A673 (cell line): ENCODE measurements at regions not wholly inside any gene's neighbourhood (a gene's known extent, or its start where the extent isn't known, plus 50 kb on each side); places are given as distances from the start of the nearest gene placed in this dataset.

Experiments
- BruUV-seq: library from RNA; stranded (reverse); fragments of 400-500 nt; replicated peaks from 2 replicates; lab custom pipeline; 2021; lab: Mats Ljungman, UMichigan
- CTCF ChIA-PET: fragments of 300-600 bp; sonication (Branson Sonifier 250); formaldehyde crosslinking; loops from one replicate; lab custom pipeline; 2022; ENCODE audit warnings: antibody characterized with exemption; lab: Charles Lee
- POLR2A ChIA-PET: fragments of 300-600 bp; sonication (Branson Sonifier 250); formaldehyde crosslinking; loops from one replicate; lab custom pipeline; 2022; ENCODE audit warnings: antibody characterized with exemption; ENCODE audit not compliant: low non-redundant PET; lab: Charles Lee
- DNase-seq: peaks from one replicate; pipeline ENCODE4 v3.0.0-alpha.2; 2015; ENCODE audit warnings: low spot score
- H3K27ac ChIP-seq: fragments of 200-600 bp; sonication (generic); 2 replicates; pipeline ENCODE4 v1.5.1; 2016; ENCODE audit warnings: mixed run types, low read depth, mild to moderate bottlenecking, mixed read lengths, antibody characterized with exemption, low read length; ENCODE audit not compliant: poor library complexity, severe bottlenecking
- H3K27me3 ChIP-seq: fragments of 200-600 bp; sonication (generic); replicated peaks from 2 replicates; pipeline ENCODE4 v1.6.1; 2017; ENCODE audit warnings: mixed run types, low read depth, mild to moderate bottlenecking, mixed read lengths, antibody characterized with exemption, low read length; ENCODE audit not compliant: insufficient read depth, poor library complexity
- H3K36me3 ChIP-seq: fragments of 200-600 bp; sonication (generic); 2 replicates; pipeline ENCODE4 v1.6.1; 2016; ENCODE audit warnings: mixed run types, mild to moderate bottlenecking, mixed read lengths, antibody characterized with exemption, low read length; ENCODE audit not compliant: insufficient read depth, poor library complexity, severe bottlenecking
- H3K4me1 ChIP-seq: fragments of 200-600 bp; sonication (generic); 2 replicates; pipeline ENCODE4 v1.6.1; 2017; ENCODE audit warnings: mixed run types, mild to moderate bottlenecking, mixed read lengths, antibody characterized with exemption, low read length; ENCODE audit not compliant: insufficient read depth, poor library complexity, severe bottlenecking
- H3K4me3 ChIP-seq: fragments of 200-600 bp; sonication (generic); 2 replicates; pipeline ENCODE4 v1.5.1; 2016; ENCODE audit warnings: low read depth, mixed run types, mild to moderate bottlenecking, mixed read lengths, low read length; ENCODE audit not compliant: poor library complexity, severe bottlenecking
- H3K9me3 ChIP-seq: fragments of 200-600 bp; sonication (generic); 2 replicates; pipeline ENCODE4 v1.6.1; 2016; ENCODE audit warnings: mixed run types, low read depth, mild to moderate bottlenecking, mixed read lengths, antibody characterized with exemption, low read length; ENCODE audit not compliant: poor library complexity, severe bottlenecking
- EZH2 ChIP-seq: fragments of 200-600 bp; sonication (generic); IDR thresholded peaks from 2 replicates; pipeline ENCODE4 v1.6.1; 2017; ENCODE audit warnings: borderline replicate concordance, low read depth, mild to moderate bottlenecking, mixed read lengths, antibody characterized with exemption, low read length; ENCODE audit not compliant: poor library complexity, severe bottlenecking
- intact Hi-C: fragments of 100-400 bp; cut with micrococcal nuclease; formaldehyde crosslinking; loops from one replicate; pipeline ENCODE4 v1.10.0; 2022; ENCODE audit not compliant: unreplicated experiment
- TF ChIP-seq, protein P1 (sequence below): fragments of 300-800, 200-600 bp; sonication (generic); conservative IDR thresholded peaks from 2 replicates; pipeline ENCODE4 v1.5.1; 2017; ENCODE audit warnings: low read depth, mild to moderate bottlenecking, antibody characterized with exemption, low read length, moderate library complexity, mixed read lengths

DNA sequence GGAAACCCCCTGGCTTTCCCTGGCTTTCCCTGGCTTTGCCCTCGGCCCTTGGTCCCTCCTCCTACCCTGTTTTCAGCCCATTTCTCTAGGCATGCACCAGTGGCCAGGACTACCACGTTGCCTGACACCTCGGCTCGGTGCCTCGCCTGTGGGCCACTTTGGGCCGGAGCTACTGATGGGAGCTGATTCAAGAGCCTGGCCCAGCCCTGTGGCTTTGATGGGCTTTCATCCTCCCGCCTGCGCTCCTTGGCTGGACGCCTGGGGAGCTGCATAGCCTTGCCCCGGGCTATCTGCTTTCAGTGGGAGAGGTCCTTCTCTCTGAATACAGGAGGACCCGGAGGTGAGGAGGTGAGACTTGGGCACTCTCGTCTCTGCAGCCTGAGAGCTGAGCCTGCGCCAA, 192.7 kb upstream of the HES1 start:
- no peaks in the 10 kb centered on the region for H3K36me3 ChIP-seq
- no peak overlapping the region for H3K27ac ChIP-seq
- H3K27me3 ChIP-seq: no peaks in the 10 kb centered on the region
- H3K9me3 ChIP-seq: no peaks in the 10 kb centered on the region
- CTCF ChIA-PET: no interaction called here
- H3K4me1 ChIP-seq: peaks cover 8% of the 10 kb centered on the region
- POLR2A ChIA-PET: no interaction called here
- intact Hi-C loops: no loop called here
- DNase-seq: no peak
- no TSS peak for BruUV-seq
- no peak overlapping the region for H3K4me3 ChIP-seq
- no peak for TF ChIP-seq EZH2
- TF ChIP-seq, protein P1, sequence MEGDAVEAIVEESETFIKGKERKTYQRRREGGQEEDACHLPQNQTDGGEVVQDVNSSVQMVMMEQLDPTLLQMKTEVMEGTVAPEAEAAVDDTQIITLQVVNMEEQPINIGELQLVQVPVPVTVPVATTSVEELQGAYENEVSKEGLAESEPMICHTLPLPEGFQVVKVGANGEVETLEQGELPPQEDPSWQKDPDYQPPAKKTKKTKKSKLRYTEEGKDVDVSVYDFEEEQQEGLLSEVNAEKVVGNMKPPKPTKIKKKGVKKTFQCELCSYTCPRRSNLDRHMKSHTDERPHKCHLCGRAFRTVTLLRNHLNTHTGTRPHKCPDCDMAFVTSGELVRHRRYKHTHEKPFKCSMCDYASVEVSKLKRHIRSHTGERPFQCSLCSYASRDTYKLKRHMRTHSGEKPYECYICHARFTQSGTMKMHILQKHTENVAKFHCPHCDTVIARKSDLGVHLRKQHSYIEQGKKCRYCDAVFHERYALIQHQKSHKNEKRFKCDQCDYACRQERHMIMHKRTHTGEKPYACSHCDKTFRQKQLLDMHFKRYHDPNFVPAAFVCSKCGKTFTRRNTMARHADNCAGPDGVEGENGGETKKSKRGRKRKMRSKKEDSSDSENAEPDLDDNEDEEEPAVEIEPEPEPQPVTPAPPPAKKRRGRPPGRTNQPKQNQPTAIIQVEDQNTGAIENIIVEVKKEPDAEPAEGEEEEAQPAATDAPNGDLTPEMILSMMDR: no peak

DNA sequence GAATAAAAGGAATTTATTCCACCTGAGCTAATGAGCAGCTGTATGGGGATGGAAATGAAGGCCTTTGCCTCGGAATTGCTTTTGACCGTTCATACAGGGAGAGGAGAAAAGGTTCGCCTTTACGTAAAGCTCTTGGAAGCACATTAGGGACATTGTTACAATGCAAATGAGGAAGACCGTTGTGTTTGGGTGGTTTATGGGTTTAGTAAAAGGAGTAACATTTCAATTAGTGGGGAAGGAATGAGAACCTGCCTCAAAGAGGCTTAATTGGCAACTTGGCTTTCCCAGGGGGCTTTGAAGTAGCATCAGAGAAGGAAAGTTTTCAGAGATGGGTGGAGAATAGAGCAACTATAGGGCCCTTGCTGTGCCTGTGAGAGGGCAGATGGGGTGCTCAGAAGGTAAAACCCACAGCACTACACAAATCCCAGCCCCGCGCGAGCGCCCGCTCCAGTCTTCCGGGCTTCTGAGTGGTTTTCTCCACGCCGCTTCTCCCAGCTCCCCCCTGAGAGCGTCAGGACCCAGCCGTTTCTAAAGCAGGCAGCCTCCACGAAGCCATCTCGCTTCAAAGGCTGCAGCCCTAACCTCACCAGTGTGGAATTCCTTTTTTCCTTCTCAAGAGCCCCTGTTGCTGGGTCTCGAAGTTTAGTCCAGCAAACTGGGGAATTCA, 192.0 kb upstream of the HES1 start:
- no peak for TF ChIP-seq EZH2
- TF ChIP-seq, protein P1: no peak
- Histone ChIP-seq H3K9me3 (no peaks in the 10 kb centered on the region), H3K4me1 (peaks cover under 1% of the 10 kb centered on the region), H3K27ac (no peak overlapping the region), H3K27me3 (no peaks in the 10 kb centered on the region), H3K4me3 (no peak overlapping the region), H3K36me3 (no peaks in the 10 kb centered on the region)
- DNase-seq: no peak
- BruUV-seq: no TSS peak
- intact Hi-C loops: no loop called here
- CTCF ChIA-PET: no interaction called here
- POLR2A ChIA-PET: no interaction called here

DNA sequence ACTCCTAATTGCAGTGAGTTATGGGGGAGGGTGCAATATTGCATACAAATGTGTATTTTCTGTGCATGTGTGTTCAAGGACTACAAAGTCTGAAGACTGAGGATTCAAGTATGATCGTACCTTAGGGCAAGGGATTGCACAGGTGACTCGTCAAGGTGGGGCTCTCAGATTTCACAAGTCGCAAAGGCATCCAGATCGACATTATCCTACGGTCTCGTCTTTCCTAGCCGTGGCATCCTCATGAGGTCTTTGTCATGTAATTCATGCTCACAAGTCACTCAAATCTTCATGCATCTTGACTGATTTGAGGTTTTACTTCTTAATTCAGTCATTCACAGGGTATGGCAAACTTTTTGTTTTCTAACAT, 191.4 kb upstream of the HES1 start:
- TF ChIP-seq, protein P1: no peak
- no peak for TF ChIP-seq EZH2
- Histone ChIP-seq H3K27me3 (no peaks in the 10 kb centered on the region), H3K27ac (no peak overlapping the region), H3K4me1 (no peaks in the 10 kb centered on the region), H3K36me3 (no peaks in the 10 kb centered on the region), H3K9me3 (no peaks in the 10 kb centered on the region), H3K4me3 (no peak overlapping the region)
- ChIA-PET CTCF (no interaction called here), POLR2A (no interaction called here)
- BruUV-seq: no TSS peak
- intact Hi-C loops: no loop called here
- no peak for DNase-seq
